ENCODE measurements at regions not wholly inside any gene's neighbourhood (a gene's known extent, or its start where the extent isn't known, plus 50 kb on each side); places are given as distances from the start of the nearest gene placed in this dataset.

- DNase-seq: no peak
- H3K4me1 ChIP-seq (replicated peaks; ENCODE audit: insufficient read depth): no peaks in the 10 kb centered on the region
- no peaks in the 10 kb centered on the region for H3K79me2 ChIP-seq (ENCODE audit: low read depth)
- no peak overlapping the region for H3K4me2 ChIP-seq
- TF ChIP-seq CTCF (conservative IDR thresholded peaks at IDR 0.05) (no peak), EZH2 (IDR thresholded peaks at IDR 0.05; ENCODE audit: low read depth) (no peak)
- BruUV-seq (replicated peaks): no TSS peak
- intact Hi-C loops (cut with micrococcal nuclease; ENCODE audit: unreplicated experiment): no loop called here
- no peaks in the 10 kb centered on the region for H3F3A ChIP-seq (ENCODE audit: insufficient read depth, low read depth)
- ChIA-PET POLR2A (ENCODE audit: unreplicated experiment) (no interaction called here), CTCF (no interaction called here)
- peak overlapping the region; percentile 65; the same call in 1 of the 2 replicates for H2AFZ ChIP-seq
- H3K4me3 ChIP-seq: no peak overlapping the region
- H3K9me2 ChIP-seq (ENCODE audit: insufficient read depth): no peaks in the 10 kb centered on the region
- H3K27ac ChIP-seq: no peak overlapping the region
- H3K27me3 ChIP-seq (ENCODE audit: insufficient read depth, low read depth): no peaks in the 10 kb centered on the region
- H4K20me1 ChIP-seq (ENCODE audit: insufficient read depth): no peaks in the 10 kb centered on the region
- H3K9me3 ChIP-seq (ENCODE audit: insufficient read depth, low read depth): no peaks in the 10 kb centered on the region
- no peaks in the 10 kb centered on the region for H3K36me3 ChIP-seq (ENCODE audit: low read depth)
These were observed 832.0 kb upstream of the ZEB2 start for GRCh38 chr2:145351864-145352425.

GRCh38 chr2:145350011-145350410 is 830.1 kb upstream of the ZEB2 start:
- Histone ChIP-seq H3K27ac (no peak overlapping the region), H3K79me2 (ENCODE audit: low read depth) (no peaks in the 10 kb centered on the region), H3K27me3 (ENCODE audit: insufficient read depth, low read depth) (no peaks in the 10 kb centered on the region), H3K4me1 (replicated peaks; ENCODE audit: insufficient read depth) (no peaks in the 10 kb centered on the region), H3K4me2 (no peak overlapping the region), H3K9me2 (ENCODE audit: insufficient read depth) (no peaks in the 10 kb centered on the region), H2AFZ (no peak overlapping the region), H3K9me3 (ENCODE audit: insufficient read depth, low read depth) (no peaks in the 10 kb centered on the region), H3K4me3 (no peak overlapping the region), H3K36me3 (ENCODE audit: low read depth) (no peaks in the 10 kb centered on the region), H3F3A (ENCODE audit: insufficient read depth, low read depth) (no peaks in the 10 kb centered on the region), H4K20me1 (ENCODE audit: insufficient read depth) (no peaks in the 10 kb centered on the region)
- CTCF ChIA-PET: no interaction called here
- intact Hi-C loops (cut with micrococcal nuclease; ENCODE audit: unreplicated experiment): no loop called here
- no peak for DNase-seq
- TF ChIP-seq CTCF (conservative IDR thresholded peaks at IDR 0.05) (no peak), EZH2 (IDR thresholded peaks at IDR 0.05; ENCODE audit: low read depth) (no peak)
- POLR2A ChIA-PET (ENCODE audit: unreplicated experiment): no interaction called here
- BruUV-seq (replicated peaks): no TSS peak

- Histone ChIP-seq H3K27me3 (ENCODE audit: insufficient read depth, low read depth) (no peaks in the 10 kb centered on the region), H3F3A (ENCODE audit: insufficient read depth, low read depth) (no peaks in the 10 kb centered on the region), H3K9me3 (ENCODE audit: insufficient read depth, low read depth) (0 out of 2 replicates have a peak, but pooled peaks cover 3% of the 10 kb centered on the region), H3K4me1 (replicated peaks; ENCODE audit: insufficient read depth) (no peaks in the 10 kb centered on the region), H3K4me3 (no peak overlapping the region), H4K20me1 (ENCODE audit: insufficient read depth) (no peaks in the 10 kb centered on the region), H3K9me2 (ENCODE audit: insufficient read depth) (no peaks in the 10 kb centered on the region; the same call in 1 of the 2 replicates), H2AFZ (no peak overlapping the region), H3K36me3 (ENCODE audit: low read depth) (no peaks in the 10 kb centered on the region), H3K79me2 (ENCODE audit: low read depth) (no peaks in the 10 kb centered on the region), H3K27ac (no peak overlapping the region), H3K4me2 (no peak overlapping the region)
- TF ChIP-seq CTCF (conservative IDR thresholded peaks at IDR 0.05) (no peak), EZH2 (IDR thresholded peaks at IDR 0.05; ENCODE audit: low read depth) (no peak)
- intact Hi-C loops (cut with micrococcal nuclease; ENCODE audit: unreplicated experiment): no loop called here
- no TSS peak for BruUV-seq (replicated peaks)
- POLR2A ChIA-PET (ENCODE audit: unreplicated experiment): no interaction called here
- DNase-seq: no peak
- CTCF ChIA-PET: no interaction called here
These were observed 824.3 kb upstream of the ZEB2 start for GRCh38 chr2:145344076-145344724.
